Activated T-cell treated with anti-CD3 and anti-CD28 coated beads, Interleukin-2, amount 50 U/mL, for 4 hours (primary cell): ENCODE measurements at regions not wholly inside any gene's neighbourhood (a gene's known extent, or its start where the extent isn't known, plus 50 kb on each side); places are given as distances from the start of the nearest gene placed in this dataset.

Experiments used
- ATAC-seq, 2 donors: fragments of 200-7000 bp; cut with Tn5 transposase; one replicate each; pipeline ENCODE4 v1.10.0; 2021
- DNase-seq: peaks from one replicate; pipeline ENCODE4 v3.0.0-alpha.2; 2020
- H3K27me3 Mint-ChIP-seq: one replicate; pipeline ENCODE4 v1.8.0; 2021; ENCODE audit warnings: low read depth, mixed read lengths
- H3K36me3 Mint-ChIP-seq: one replicate; pipeline ENCODE4 v1.8.0; 2022; ENCODE audit warnings: mixed read lengths; ENCODE audit not compliant: insufficient read depth
- H3K4me1 Mint-ChIP-seq: one replicate; pipeline ENCODE4 v1.8.0; 2021; ENCODE audit warnings: low read depth, mixed read lengths
- H3K4me3 Mint-ChIP-seq: one replicate; pipeline ENCODE4 v1.8.0; 2021; ENCODE audit warnings: mild to moderate bottlenecking, moderate library complexity, mixed read lengths
- H3K9me3 Mint-ChIP-seq: one replicate; pipeline ENCODE4 v1.8.0; 2021; ENCODE audit warnings: mixed read lengths

- H3K9me3 Mint-ChIP-seq = no peaks in the 10 kb centered on the region
- no peaks in the 10 kb centered on the region for H3K4me1 Mint-ChIP-seq
- ATAC-seq (no peak), DNase-seq (no peak)
- H3K27me3 Mint-ChIP-seq = no peaks in the 10 kb centered on the region
- no peaks in the 10 kb centered on the region for H3K36me3 Mint-ChIP-seq
- H3K4me3 Mint-ChIP-seq = no peak overlapping the region
Measured at GRCh38 chr20:40506537-40506939, 182.5 kb downstream of the MAFB start.

GRCh38 chr20:40503119-40503518 is 185.9 kb downstream of the MAFB start:
- H3K27me3 Mint-ChIP-seq = no peaks in the 10 kb centered on the region
- H3K9me3 Mint-ChIP-seq = peaks cover 5% of the 10 kb centered on the region
- H3K4me1 Mint-ChIP-seq = no peaks in the 10 kb centered on the region
- ATAC-seq (no peak), DNase-seq (no peak)
- H3K4me3 Mint-ChIP-seq = no peak overlapping the region
- no peaks in the 10 kb centered on the region for H3K36me3 Mint-ChIP-seq

DNA sequence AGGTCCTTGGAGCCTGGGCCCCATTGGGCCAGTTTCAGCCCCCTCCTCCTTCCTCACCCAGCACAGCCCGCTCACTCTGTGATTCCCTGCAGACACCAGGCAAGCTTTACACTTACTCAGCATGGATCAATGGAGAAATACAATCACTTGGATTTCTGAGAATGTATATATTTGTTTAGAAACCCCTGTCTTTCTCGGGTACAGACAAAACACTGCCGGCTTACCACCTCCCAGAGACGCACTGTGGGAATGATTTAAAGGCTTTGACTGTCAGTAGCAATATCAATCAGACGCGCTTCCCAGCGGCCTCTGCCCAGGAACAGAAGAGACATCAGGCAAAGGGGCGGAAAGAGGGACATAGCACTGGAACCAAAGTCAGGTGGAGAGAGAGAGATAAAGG is 186.5 kb downstream of the MAFB start:
- Mint-ChIP-seq H3K27me3 (no peaks in the 10 kb centered on the region), H3K36me3 (no peaks in the 10 kb centered on the region), H3K9me3 (peaks cover 5% of the 10 kb centered on the region), H3K4me1 (no peaks in the 10 kb centered on the region), H3K4me3 (no peak overlapping the region)
- ATAC-seq (no peak), DNase-seq (no peak)

DNA sequence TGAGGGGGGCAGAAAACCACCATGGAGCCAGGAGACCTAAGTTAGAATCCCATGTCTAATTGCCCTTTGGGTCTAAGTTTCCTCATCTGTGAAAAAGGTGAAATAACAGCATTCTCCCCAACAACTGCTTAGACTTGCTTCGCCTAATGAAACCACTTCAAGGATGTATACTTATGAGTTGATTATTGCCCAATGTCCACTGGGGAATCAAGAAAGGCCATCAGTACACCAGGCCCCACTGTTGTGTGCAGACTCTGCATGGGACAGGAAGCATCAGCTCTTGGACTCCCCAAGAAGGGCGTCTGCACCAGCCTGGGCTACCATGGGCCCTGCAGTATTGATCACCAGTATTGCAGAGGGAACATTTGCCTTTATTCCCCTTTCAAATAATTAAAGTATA is 189.6 kb downstream of the MAFB start:
- Mint-ChIP-seq H3K27me3 (no peaks in the 10 kb centered on the region), H3K36me3 (no peaks in the 10 kb centered on the region), H3K9me3 (peaks cover 5% of the 10 kb centered on the region), H3K4me3 (no peak overlapping the region), H3K4me1 (no peaks in the 10 kb centered on the region)
- no peak for ATAC-seq
- DNase-seq = no peak

- H3K36me3 Mint-ChIP-seq = no peaks in the 10 kb centered on the region
- no peak for ATAC-seq
- H3K27me3 Mint-ChIP-seq = no peaks in the 10 kb centered on the region
Measured at GRCh38 chr20:40497899-40498691, 190.9 kb downstream of the MAFB start.

DNA sequence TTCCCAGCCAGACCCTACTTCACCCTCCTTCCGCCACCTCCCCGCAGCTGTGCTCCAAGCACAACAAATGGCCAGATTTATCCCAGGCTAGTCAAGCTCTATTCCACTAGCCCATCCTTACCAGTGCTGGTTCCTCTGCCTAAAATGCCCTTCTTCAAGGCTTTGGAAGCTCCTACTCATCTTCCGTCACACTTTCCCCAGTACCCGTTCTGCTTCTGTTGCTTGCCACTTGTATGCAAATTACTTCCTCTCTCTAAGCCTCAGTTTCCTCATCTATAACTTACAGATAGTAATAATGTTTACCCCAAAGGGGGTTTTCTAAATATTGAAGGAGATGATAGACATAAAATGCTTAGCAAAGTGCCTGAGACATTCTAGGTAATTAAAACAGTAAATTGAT is 193.1 kb downstream of the MAFB start:
- Mint-ChIP-seq H3K27me3 (no peaks in the 10 kb centered on the region), H3K9me3 (peaks cover 5% of the 10 kb centered on the region), H3K4me1 (no peaks in the 10 kb centered on the region), H3K4me3 (no peak overlapping the region), H3K36me3 (no peaks in the 10 kb centered on the region)
- DNase-seq = no peak
- no peak for ATAC-seq

More at GRCh38 chr20:40497899-40498691, 190.9 kb downstream of the MAFB start:
- H3K4me3 Mint-ChIP-seq = no peak overlapping the region
- no peaks in the 10 kb centered on the region for H3K4me1 Mint-ChIP-seq
- no peak for DNase-seq
- H3K9me3 Mint-ChIP-seq = peaks cover 5% of the 10 kb centered on the region

GRCh38 chr20:40494248-40494647 is 194.8 kb downstream of the MAFB start:
- ATAC-seq = no peak
- DNase-seq = no peak
- H3K4me1 Mint-ChIP-seq = no peaks in the 10 kb centered on the region
- H3K36me3 Mint-ChIP-seq = no peaks in the 10 kb centered on the region
- H3K9me3 Mint-ChIP-seq = peaks cover 5% of the 10 kb centered on the region
- no peaks in the 10 kb centered on the region for H3K27me3 Mint-ChIP-seq
- H3K4me3 Mint-ChIP-seq = no peak overlapping the region

DNA sequence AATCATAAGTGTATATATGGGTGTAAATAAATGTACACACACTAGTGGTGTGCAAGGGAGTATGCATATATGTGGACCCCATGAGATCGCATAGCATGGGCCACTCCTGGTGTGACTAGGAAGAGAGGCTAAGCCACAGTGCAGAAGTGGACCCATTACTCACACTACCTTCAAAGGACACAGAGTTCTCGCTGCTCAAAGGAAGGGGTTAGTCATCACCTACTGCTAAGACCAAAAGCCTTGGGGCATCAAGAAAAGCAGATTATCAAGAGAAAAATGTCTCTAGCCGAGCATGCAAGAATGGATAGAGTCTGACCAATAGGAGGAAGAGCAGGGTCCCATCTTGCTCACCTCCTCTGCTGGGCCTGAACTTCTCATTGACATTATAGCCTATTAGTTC is 195.5 kb downstream of the MAFB start:
- DNase-seq (no peak), ATAC-seq (no peak)
- H3K4me1 Mint-ChIP-seq = no peaks in the 10 kb centered on the region
- no peak overlapping the region for H3K4me3 Mint-ChIP-seq
- no peaks in the 10 kb centered on the region for H3K36me3 Mint-ChIP-seq
- H3K9me3 Mint-ChIP-seq = peaks cover under 1% of the 10 kb centered on the region
- no peaks in the 10 kb centered on the region for H3K27me3 Mint-ChIP-seq

DNA sequence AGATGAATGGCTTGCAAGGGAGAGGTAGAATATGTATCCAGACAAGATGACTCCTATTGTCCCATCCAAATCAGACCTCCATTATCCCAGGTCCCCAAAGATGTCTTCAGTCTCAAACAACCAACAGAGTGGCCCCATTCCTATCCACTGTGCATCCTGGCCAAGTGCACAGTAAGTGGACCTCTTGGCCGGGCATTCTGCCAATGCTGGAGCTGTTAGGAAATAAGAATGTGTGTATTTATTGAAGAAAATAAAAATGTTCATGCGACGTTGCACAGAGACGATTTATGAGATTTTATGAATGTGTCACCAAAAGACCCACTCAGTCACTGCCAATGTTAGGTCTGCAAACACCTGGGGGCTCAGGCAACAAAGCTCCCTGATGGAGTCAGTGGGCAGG is 196.0 kb downstream of the MAFB start:
- no peaks in the 10 kb centered on the region for H3K4me1 Mint-ChIP-seq
- H3K36me3 Mint-ChIP-seq = no peaks in the 10 kb centered on the region
- H3K27me3 Mint-ChIP-seq = no peaks in the 10 kb centered on the region
- no peak for DNase-seq
- no peaks in the 10 kb centered on the region for H3K9me3 Mint-ChIP-seq
- no peak overlapping the region for H3K4me3 Mint-ChIP-seq
- no peak for ATAC-seq

- no peak overlapping the region for H3K4me3 Mint-ChIP-seq
- no peak for ATAC-seq
- H3K9me3 Mint-ChIP-seq = no peaks in the 10 kb centered on the region
- H3K36me3 Mint-ChIP-seq = no peaks in the 10 kb centered on the region
- DNase-seq = no peak
- H3K27me3 Mint-ChIP-seq = no peaks in the 10 kb centered on the region
- H3K4me1 Mint-ChIP-seq = no peaks in the 10 kb centered on the region
Measured at GRCh38 chr20:40491009-40491590, 197.9 kb downstream of the MAFB start.

DNA sequence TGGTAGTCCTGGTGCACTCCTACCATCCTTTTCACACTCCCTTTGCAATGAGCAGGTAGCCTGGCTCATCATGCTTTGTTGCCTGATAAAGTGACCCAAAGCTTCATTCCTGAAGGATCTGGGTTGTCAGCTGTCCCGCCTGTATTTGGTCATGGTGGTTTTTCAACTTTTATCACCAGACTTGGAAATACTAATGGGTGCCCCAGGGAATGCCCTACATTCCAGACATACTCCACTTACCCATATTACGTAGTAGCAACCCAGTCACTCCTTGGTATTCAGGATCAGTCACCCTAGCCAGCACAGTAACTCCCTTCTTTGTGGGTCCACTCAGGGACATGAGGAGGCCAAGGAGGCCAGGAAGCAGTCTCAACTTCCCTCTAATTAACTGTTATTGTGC is 199.2 kb downstream of the MAFB start:
- no peak for ATAC-seq
- H3K27me3 Mint-ChIP-seq = no peaks in the 10 kb centered on the region
- H3K4me1 Mint-ChIP-seq = no peaks in the 10 kb centered on the region

GRCh38 chr20:40488401-40488800 is 200.6 kb downstream of the MAFB start:
- ATAC-seq = no peak
- Mint-ChIP-seq H3K27me3 (no peaks in the 10 kb centered on the region), H3K4me1 (no peaks in the 10 kb centered on the region), H3K9me3 (no peaks in the 10 kb centered on the region), H3K36me3 (no peaks in the 10 kb centered on the region), H3K4me3 (no peak overlapping the region)
- DNase-seq = no peak

More for the DNA sequence above, 199.2 kb downstream of the MAFB start:
- H3K36me3 Mint-ChIP-seq = no peaks in the 10 kb centered on the region
- no peaks in the 10 kb centered on the region for H3K9me3 Mint-ChIP-seq
- no peak for DNase-seq
- no peak overlapping the region for H3K4me3 Mint-ChIP-seq

GRCh38 chr20:40486297-40486696 is 202.7 kb downstream of the MAFB start:
- Mint-ChIP-seq H3K36me3 (no peaks in the 10 kb centered on the region), H3K27me3 (peaks cover 4% of the 10 kb centered on the region), H3K4me3 (no peak overlapping the region), H3K4me1 (no peaks in the 10 kb centered on the region), H3K9me3 (no peaks in the 10 kb centered on the region)
- ATAC-seq = no peak
- no peak for DNase-seq

DNA sequence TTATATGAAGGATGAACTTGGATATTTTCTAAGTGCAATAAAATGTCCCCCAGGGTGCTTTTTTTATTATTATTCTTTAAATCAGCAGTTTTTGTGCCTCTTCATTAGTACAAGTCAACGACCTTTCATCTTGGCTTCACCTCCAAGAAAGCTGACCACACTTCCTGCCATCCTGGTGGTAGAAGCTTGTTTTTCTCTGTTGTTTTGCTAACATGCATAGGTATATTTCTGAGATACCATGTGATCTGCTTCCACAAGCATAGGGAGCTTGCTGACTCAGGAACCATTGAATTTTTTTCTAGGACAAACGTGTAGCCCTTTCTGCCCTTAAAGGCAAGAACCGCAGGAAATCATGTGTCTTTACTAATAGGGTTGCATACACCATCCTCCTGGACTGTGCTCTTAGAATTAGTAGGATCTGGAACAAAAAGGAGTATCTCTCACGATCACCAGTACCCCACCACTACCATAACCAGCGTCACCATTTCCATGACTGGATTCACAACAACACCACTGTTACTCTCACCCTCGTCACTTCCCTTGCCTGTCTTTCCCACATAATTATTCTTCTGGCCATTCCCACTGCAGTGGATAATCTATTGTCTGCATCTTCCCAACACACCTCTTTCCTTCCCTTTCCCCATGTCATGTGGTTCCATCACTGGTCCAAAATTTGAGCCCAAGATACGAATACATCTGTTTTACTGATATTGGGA is 207.1 kb downstream of the MAFB start:
- Mint-ChIP-seq H3K9me3 (no peaks in the 10 kb centered on the region), H3K4me1 (no peaks in the 10 kb centered on the region), H3K27me3 (peaks cover 4% of the 10 kb centered on the region), H3K4me3 (no peak overlapping the region), H3K36me3 (no peaks in the 10 kb centered on the region)
- no peak for ATAC-seq
- no peak for DNase-seq

- Mint-ChIP-seq H3K27me3 (peaks cover 4% of the 10 kb centered on the region), H3K4me1 (no peaks in the 10 kb centered on the region), H3K4me3 (no peak overlapping the region), H3K9me3 (no peaks in the 10 kb centered on the region), H3K36me3 (no peaks in the 10 kb centered on the region)
- DNase-seq = no peak
- no peak for ATAC-seq
Measured at GRCh38 chr20:40481337-40481736, 207.7 kb downstream of the MAFB start.
